GM12872 (cell line): ENCODE measurements at regions not wholly inside any gene's neighbourhood (a gene's known extent, or its start where the extent isn't known, plus 50 kb on each side); places are given as distances from the start of the nearest gene placed in this dataset.

ENCODE experiments used
- TF ChIP-seq, protein P1 (sequence below): IDR thresholded peaks from 3 replicates; pipeline ENCODE4 v1.5.1; 2011; ENCODE audit warnings: low read depth, mild to moderate bottlenecking, low read length, moderate library complexity; ENCODE audit not compliant: insufficient read depth

DNA sequence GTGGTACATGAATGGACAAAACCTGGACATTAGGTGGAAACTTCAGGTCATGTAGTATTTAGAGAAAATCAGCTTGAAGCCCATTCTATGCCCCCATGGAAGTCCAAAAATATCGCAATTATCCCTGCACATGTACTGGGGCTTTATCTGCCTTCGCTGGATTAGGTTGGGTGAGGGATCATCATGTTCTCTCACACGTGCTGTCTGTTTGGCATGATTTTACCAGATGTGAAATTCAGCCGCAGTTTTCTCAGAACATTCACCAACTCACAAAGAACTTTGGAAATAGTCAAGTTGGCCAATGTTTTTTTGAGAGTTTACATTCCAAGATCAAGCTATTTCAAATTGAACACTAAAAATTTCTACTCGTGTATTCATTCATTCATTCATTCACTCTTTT is 459.8 kb upstream of the CITED2 start:
- TF ChIP-seq, protein P1, sequence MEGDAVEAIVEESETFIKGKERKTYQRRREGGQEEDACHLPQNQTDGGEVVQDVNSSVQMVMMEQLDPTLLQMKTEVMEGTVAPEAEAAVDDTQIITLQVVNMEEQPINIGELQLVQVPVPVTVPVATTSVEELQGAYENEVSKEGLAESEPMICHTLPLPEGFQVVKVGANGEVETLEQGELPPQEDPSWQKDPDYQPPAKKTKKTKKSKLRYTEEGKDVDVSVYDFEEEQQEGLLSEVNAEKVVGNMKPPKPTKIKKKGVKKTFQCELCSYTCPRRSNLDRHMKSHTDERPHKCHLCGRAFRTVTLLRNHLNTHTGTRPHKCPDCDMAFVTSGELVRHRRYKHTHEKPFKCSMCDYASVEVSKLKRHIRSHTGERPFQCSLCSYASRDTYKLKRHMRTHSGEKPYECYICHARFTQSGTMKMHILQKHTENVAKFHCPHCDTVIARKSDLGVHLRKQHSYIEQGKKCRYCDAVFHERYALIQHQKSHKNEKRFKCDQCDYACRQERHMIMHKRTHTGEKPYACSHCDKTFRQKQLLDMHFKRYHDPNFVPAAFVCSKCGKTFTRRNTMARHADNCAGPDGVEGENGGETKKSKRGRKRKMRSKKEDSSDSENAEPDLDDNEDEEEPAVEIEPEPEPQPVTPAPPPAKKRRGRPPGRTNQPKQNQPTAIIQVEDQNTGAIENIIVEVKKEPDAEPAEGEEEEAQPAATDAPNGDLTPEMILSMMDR: no peak

DNA sequence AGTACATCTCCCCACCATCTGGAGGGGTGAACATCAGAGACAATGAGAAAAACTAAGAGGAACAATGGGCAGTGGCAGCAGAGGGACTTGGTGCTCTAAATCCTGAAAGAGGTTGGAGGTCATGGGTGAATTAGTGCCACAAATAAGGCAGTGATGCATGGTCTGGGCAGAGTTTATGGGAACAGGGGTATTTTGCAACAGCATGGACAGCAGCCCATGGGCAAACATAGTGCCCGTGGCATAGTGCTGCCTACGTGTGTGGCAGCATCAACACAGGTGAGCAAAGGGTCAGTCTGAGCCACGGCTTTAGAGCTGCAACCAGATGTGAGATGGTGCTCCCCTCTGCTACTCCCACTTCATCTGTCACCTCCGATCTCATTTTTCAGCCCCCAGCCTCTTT is 459.1 kb upstream of the CITED2 start:
- TF ChIP-seq, protein P1: no peak

DNA sequence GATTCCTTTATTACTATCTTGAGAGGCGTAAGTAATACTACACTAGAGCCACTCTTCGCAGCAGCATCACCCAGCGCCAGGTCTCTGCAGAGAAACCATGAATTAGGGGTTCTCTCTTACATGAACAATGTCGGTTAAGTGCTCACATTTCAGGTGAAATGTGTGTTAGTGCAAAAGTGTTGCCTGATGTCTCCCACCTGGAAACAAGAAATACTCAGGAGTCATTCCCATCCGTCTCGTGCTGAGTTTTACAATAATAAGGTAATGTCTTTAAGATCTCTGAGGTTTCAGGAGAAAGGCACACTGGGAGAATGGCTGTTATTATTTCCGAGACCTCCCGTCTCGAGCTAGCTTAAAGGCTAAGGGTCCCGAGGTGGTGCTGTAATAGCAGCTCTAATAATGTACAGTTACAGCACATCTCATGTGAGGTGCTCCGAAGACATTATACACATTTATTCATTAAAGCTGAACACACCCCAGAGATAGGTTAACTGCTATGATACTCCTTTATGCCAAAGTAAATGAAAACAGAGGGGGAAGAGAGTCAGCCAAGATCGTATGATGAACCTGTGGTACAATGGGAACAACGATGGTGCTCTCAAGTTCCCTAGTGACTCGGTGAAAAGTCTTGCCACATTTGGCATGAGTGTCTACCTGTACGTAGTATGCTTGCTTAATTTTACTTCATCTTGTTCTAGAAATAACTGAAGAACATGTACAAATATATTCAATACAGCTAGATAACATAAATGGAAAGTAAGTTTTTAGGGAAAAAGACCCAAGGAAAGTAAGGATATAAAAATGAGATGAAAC is 458.3 kb upstream of the CITED2 start:
- TF ChIP-seq, protein P1: no peak

DNA sequence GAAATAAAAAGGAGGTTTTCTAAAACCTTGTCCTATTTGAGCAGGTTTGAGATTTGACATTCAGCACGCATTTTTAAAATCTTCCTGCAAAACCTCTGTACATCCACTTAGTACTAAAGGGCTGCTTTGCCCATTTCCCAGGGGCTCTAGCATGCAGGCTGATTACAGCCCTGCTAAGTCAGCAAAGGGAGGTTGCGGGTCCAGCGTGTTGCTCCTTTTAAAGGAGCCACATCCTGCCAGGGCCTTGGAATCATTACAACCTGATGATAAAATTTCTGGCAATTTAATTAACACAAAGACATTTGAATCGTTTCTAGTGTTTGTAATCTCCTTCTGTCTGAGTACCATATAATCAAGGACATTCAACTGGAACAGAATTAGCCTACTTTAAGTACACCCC is 455.1 kb upstream of the CITED2 start:
- TF ChIP-seq, protein P1: no peak

DNA sequence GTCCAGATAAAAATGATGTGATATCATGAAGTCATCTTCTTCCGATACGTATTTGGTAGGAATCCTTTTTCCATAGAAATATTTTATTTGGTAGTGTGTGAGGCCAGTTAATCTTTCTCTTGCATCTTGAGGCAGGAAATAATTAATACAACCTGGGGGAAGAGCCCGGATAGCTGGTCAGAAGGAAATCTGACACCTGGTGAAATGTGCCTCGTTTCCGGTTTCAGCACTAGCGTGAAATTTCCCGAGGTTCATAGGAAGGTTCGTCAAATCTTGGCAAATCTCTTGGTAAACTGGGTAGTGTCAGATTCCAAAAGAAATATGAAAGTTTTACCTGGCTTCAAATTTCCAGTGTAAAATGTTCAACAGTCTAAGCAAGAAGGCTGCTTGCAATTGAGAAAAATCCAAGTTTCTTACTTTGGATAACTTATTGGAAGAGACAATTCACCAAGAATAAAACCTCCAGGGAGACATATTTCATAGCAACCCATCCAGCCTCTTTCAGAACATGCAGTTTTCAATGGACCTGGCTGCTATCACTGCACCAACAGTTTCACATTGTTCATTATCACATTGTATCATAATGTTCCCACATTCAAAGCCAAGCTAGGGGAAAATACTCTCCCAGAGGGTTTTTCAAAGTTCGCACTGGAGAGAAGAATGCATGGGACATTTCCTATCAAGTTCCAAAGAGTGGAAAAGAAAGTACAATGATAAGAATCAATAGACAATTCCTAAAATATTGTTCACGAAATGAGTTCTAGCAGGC is 454.5 kb upstream of the CITED2 start:
- TF ChIP-seq, protein P1: no peak

DNA sequence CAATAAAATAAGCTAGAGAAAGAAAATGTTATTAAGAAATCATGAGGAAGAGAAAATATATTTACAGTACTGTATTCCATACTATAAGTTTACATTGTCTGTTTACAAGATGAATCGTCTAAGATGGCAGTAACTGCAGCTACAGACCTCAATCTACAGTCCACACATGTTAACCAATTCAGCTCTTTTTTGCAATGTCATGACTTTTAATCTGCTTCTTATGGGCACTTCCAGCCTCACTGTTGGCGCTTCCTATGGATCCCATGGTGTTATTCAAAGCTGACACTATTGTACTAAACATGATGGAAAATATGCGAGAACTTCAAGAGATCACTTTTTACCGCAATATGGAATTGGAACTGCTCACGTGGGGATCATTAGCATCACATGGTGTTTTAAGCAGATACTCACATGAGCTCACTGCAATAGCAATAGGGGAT is 451.5 kb upstream of the CITED2 start:
- TF ChIP-seq, protein P1: no peak

DNA sequence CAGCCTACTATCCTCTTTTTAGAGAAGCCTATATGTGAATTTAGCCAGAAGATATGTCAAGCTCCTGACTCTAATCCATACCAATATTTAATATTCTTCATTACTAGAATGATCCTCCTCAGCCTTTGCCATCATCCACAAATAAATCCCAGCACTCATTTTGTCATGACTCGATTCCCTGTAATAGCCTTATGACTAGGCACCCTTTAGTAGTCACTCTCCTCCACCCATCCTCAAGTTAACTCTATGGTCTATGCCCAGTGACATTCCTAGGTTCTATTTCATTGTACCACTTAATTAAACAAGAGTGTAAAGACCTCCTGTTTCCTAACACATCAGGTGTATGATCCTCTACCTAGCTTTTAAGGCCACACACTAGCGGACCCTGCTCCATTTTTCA is 450.4 kb upstream of the CITED2 start:
- TF ChIP-seq, protein P1: no peak
